ENCODE measurements at regions not wholly inside any gene's neighbourhood (a gene's known extent, or its start where the extent isn't known, plus 50 kb on each side); places are given as distances from the start of the nearest gene placed in this dataset.

DNA sequence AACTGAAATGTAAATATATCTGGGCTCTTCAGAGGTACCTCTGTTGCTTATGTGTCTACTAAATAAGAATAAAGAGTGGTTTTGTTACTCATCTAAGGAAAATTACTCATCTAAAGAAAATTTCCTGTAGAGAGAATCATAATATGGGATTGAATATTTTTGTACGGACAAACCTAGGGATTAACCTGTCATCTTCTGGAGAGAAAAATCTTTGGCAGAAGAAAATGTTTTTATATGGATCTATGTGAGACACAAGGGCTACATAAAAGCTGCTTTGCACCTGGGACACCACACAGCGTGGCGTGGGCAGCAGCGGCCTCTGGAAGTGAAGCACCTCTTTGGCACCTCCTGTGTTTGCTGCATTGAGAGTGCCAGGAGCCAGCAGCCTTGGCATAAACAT lies 242.9 kb upstream of the DACH1 start:
- TF ChIP-seq, protein P1, sequence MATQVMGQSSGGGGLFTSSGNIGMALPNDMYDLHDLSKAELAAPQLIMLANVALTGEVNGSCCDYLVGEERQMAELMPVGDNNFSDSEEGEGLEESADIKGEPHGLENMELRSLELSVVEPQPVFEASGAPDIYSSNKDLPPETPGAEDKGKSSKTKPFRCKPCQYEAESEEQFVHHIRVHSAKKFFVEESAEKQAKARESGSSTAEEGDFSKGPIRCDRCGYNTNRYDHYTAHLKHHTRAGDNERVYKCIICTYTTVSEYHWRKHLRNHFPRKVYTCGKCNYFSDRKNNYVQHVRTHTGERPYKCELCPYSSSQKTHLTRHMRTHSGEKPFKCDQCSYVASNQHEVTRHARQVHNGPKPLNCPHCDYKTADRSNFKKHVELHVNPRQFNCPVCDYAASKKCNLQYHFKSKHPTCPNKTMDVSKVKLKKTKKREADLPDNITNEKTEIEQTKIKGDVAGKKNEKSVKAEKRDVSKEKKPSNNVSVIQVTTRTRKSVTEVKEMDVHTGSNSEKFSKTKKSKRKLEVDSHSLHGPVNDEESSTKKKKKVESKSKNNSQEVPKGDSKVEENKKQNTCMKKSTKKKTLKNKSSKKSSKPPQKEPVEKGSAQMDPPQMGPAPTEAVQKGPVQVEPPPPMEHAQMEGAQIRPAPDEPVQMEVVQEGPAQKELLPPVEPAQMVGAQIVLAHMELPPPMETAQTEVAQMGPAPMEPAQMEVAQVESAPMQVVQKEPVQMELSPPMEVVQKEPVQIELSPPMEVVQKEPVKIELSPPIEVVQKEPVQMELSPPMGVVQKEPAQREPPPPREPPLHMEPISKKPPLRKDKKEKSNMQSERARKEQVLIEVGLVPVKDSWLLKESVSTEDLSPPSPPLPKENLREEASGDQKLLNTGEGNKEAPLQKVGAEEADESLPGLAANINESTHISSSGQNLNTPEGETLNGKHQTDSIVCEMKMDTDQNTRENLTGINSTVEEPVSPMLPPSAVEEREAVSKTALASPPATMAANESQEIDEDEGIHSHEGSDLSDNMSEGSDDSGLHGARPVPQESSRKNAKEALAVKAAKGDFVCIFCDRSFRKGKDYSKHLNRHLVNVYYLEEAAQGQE (IDR thresholded peaks at IDR 0.05; ENCODE audit: low read depth, low read length), result no peak
- TF ChIP-seq, protein P2, sequence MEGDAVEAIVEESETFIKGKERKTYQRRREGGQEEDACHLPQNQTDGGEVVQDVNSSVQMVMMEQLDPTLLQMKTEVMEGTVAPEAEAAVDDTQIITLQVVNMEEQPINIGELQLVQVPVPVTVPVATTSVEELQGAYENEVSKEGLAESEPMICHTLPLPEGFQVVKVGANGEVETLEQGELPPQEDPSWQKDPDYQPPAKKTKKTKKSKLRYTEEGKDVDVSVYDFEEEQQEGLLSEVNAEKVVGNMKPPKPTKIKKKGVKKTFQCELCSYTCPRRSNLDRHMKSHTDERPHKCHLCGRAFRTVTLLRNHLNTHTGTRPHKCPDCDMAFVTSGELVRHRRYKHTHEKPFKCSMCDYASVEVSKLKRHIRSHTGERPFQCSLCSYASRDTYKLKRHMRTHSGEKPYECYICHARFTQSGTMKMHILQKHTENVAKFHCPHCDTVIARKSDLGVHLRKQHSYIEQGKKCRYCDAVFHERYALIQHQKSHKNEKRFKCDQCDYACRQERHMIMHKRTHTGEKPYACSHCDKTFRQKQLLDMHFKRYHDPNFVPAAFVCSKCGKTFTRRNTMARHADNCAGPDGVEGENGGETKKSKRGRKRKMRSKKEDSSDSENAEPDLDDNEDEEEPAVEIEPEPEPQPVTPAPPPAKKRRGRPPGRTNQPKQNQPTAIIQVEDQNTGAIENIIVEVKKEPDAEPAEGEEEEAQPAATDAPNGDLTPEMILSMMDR (IDR thresholded peaks at IDR 0.05 in 2 of 3, conservative IDR thresholded peaks at IDR 0.05 in 1 of 3; ENCODE audit: control insufficient read depth in 2 of 3, extremely low read depth in 1 of 3, insufficient read depth in 1 of 3, low read depth in 3 of 3, low read length in 3 of 3), result no peak
- TF ChIP-seq MYC (IDR thresholded peaks at IDR 0.05; ENCODE audit: insufficient read depth, insufficient read length, insufficient replicate concordance, low read length, severe bottlenecking) (no peak), EGR1 (IDR thresholded peaks at IDR 0.05; ENCODE audit: borderline replicate concordance in 1 of 2, low read depth in 2 of 2, low read length in 2 of 2) (no peak), RCOR1 (conservative IDR thresholded peaks at IDR 0.05; ENCODE audit: low read depth, low read length) (no peak), SMAD1 (IDR thresholded peaks at IDR 0.05; ENCODE audit: low read depth, partially characterized antibody) (no peak), POLR2AphosphoS5 (IDR thresholded peaks at IDR 0.05; ENCODE audit: low read length) (no peak), PAX8 (IDR thresholded peaks at IDR 0.05) (no peak), RFX5 (IDR thresholded peaks at IDR 0.05; ENCODE audit: low read depth, low read length) (no peak), EP300 (IDR thresholded peaks at IDR 0.05; ENCODE audit: borderline replicate concordance in 1 of 2, control insufficient read depth in 1 of 2, low read depth in 2 of 2, low read length in 2 of 2) (no peak)
- TF ChIP-seq, protein P3, sequence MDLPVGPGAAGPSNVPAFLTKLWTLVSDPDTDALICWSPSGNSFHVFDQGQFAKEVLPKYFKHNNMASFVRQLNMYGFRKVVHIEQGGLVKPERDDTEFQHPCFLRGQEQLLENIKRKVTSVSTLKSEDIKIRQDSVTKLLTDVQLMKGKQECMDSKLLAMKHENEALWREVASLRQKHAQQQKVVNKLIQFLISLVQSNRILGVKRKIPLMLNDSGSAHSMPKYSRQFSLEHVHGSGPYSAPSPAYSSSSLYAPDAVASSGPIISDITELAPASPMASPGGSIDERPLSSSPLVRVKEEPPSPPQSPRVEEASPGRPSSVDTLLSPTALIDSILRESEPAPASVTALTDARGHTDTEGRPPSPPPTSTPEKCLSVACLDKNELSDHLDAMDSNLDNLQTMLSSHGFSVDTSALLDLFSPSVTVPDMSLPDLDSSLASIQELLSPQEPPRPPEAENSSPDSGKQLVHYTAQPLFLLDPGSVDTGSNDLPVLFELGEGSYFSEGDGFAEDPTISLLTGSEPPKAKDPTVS (IDR thresholded peaks at IDR 0.05; ENCODE audit: low read depth, low read length), result no peak
- TF ChIP-seq, protein P4, sequence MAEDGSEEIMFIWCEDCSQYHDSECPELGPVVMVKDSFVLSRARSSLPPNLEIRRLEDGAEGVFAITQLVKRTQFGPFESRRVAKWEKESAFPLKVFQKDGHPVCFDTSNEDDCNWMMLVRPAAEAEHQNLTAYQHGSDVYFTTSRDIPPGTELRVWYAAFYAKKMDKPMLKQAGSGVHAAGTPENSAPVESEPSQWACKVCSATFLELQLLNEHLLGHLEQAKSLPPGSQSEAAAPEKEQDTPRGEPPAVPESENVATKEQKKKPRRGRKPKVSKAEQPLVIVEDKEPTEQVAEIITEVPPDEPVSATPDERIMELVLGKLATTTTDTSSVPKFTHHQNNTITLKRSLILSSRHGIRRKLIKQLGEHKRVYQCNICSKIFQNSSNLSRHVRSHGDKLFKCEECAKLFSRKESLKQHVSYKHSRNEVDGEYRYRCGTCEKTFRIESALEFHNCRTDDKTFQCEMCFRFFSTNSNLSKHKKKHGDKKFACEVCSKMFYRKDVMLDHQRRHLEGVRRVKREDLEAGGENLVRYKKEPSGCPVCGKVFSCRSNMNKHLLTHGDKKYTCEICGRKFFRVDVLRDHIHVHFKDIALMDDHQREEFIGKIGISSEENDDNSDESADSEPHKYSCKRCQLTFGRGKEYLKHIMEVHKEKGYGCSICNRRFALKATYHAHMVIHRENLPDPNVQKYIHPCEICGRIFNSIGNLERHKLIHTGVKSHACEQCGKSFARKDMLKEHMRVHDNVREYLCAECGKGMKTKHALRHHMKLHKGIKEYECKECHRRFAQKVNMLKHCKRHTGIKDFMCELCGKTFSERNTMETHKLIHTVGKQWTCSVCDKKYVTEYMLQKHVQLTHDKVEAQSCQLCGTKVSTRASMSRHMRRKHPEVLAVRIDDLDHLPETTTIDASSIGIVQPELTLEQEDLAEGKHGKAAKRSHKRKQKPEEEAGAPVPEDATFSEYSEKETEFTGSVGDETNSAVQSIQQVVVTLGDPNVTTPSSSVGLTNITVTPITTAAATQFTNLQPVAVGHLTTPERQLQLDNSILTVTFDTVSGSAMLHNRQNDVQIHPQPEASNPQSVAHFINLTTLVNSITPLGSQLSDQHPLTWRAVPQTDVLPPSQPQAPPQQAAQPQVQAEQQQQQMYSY (CRISPR knock-in tag; IDR thresholded peaks at IDR 0.05), result no peak
- TF ChIP-seq, protein P5, sequence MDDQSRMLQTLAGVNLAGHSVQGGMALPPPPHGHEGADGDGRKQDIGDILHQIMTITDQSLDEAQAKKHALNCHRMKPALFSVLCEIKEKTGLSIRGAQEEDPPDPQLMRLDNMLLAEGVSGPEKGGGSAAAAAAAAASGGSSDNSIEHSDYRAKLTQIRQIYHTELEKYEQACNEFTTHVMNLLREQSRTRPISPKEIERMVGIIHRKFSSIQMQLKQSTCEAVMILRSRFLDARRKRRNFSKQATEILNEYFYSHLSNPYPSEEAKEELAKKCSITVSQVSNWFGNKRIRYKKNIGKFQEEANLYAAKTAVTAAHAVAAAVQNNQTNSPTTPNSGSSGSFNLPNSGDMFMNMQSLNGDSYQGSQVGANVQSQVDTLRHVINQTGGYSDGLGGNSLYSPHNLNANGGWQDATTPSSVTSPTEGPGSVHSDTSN (IDR thresholded peaks at IDR 0.05; ENCODE audit: insufficient replicate concordance, low read depth, low read length), result no peak
